H9 (cell line): ENCODE measurements at regions not wholly inside any gene's neighbourhood (a gene's known extent, or its start where the extent isn't known, plus 50 kb on each side); places are given as distances from the start of the nearest gene placed in this dataset.

Experiments
- DNase-seq: peaks from one replicate; pipeline ENCODE4 v3.0.0-alpha.2; 2017
- H2AFZ ChIP-seq: one replicate; pipeline ENCODE4 v1.6.1; 2013; ENCODE audit warnings: mild to moderate bottlenecking, low read length, control low read depth, moderate library complexity
- H2AK5ac ChIP-seq: 2 replicates; pipeline ENCODE4 v1.6.1; 2013; ENCODE audit warnings: low read length, control low read depth, mixed read lengths; ENCODE audit not compliant: insufficient read length
- H2BK120ac ChIP-seq: one replicate; pipeline ENCODE4 v1.6.1; 2013; ENCODE audit warnings: low read depth, mild to moderate bottlenecking, low read length, control low read depth, inconsistent platforms; ENCODE audit not compliant: poor library complexity, severe bottlenecking
- H2BK12ac ChIP-seq: 2 replicates; pipeline ENCODE4 v1.6.1; 2013; ENCODE audit warnings: low read length, control low read depth, mixed read lengths, low read depth; ENCODE audit not compliant: insufficient read length
- H2BK15ac ChIP-seq: 2 replicates; pipeline ENCODE4 v1.6.1; 2013; ENCODE audit warnings: low read depth, low read length, control low read depth
- H2BK20ac ChIP-seq: one replicate; pipeline ENCODE4 v1.6.1; 2013; ENCODE audit warnings: low read depth, mild to moderate bottlenecking, low read length, control low read depth, inconsistent platforms; ENCODE audit not compliant: poor library complexity, severe bottlenecking
- H2BK5ac ChIP-seq: 2 replicates; pipeline ENCODE4 v1.6.1; 2013; ENCODE audit warnings: low read length, control low read depth, mixed read lengths; ENCODE audit not compliant: insufficient read length
- H3K14ac ChIP-seq: 2 replicates; pipeline ENCODE4 v1.6.1; 2013; ENCODE audit warnings: low read length, control low read depth; ENCODE audit not compliant: insufficient read depth
- H3K18ac ChIP-seq: 2 replicates; pipeline ENCODE4 v1.6.1; 2013; ENCODE audit warnings: low read depth, mild to moderate bottlenecking, mixed read lengths, low read length, control low read depth; ENCODE audit not compliant: insufficient read length
- H3K23ac ChIP-seq: 2 replicates; pipeline ENCODE4 v1.6.1; 2013; ENCODE audit warnings: low read length, control low read depth, mixed read lengths, low read depth; ENCODE audit not compliant: insufficient read length
- H3K23me2 ChIP-seq: 2 replicates; pipeline ENCODE4 v1.6.1; 2013; ENCODE audit warnings: low read depth, mild to moderate bottlenecking, mixed read lengths, low read length, control low read depth; ENCODE audit not compliant: insufficient read length, poor library complexity, severe bottlenecking
- H3K27ac ChIP-seq: 2 replicates; pipeline ENCODE4 v1.5.1; 2013; ENCODE audit warnings: low read length, control low read depth, mixed read lengths, low read depth; ENCODE audit not compliant: insufficient read length
- H3K27me3 ChIP-seq: 2 replicates; pipeline ENCODE4 v1.6.1; 2013; ENCODE audit warnings: low read length, control low read depth, inconsistent platforms; ENCODE audit not compliant: insufficient read depth
- H3K4ac ChIP-seq: 2 replicates; pipeline ENCODE4 v1.6.1; 2013; ENCODE audit warnings: low read depth, mild to moderate bottlenecking, control low read depth, inconsistent platforms, low read length, moderate library complexity
- H3K4me1 ChIP-seq: 2 replicates; pipeline ENCODE4 v1.6.1; 2013; ENCODE audit warnings: low read length, control low read depth, inconsistent platforms; ENCODE audit not compliant: insufficient read depth
- H3K4me2 ChIP-seq: 2 replicates; pipeline ENCODE4 v1.6.1; 2013; ENCODE audit warnings: low read length, control low read depth, mixed read lengths; ENCODE audit not compliant: insufficient read length, insufficient read depth
- H3K56ac ChIP-seq: 2 replicates; pipeline ENCODE4 v1.6.1; 2013; ENCODE audit warnings: low read depth, mild to moderate bottlenecking, mixed read lengths, low read length, control low read depth; ENCODE audit not compliant: insufficient read length
- H3K79me1 ChIP-seq: 2 replicates; pipeline ENCODE4 v1.6.1; 2013; ENCODE audit warnings: low read depth, mild to moderate bottlenecking, moderate library complexity, low read length, control low read depth, inconsistent platforms; ENCODE audit not compliant: insufficient read depth, poor library complexity, severe bottlenecking
- H3K79me2 ChIP-seq: 2 replicates; pipeline ENCODE4 v1.6.1; 2013; ENCODE audit warnings: low read length, control low read depth, inconsistent platforms; ENCODE audit not compliant: insufficient read depth
- H3K9ac ChIP-seq: 2 replicates; pipeline ENCODE4 v1.6.1; 2013; ENCODE audit warnings: low read length, control low read depth, mixed read lengths; ENCODE audit not compliant: insufficient read length; ENCODE audit errors: extremely low read depth
- H3K9me3 ChIP-seq: one replicate; pipeline ENCODE4 v1.6.1; 2013; ENCODE audit warnings: low read depth, low read length, inconsistent platforms; ENCODE audit not compliant: control insufficient read depth
- H3T11ph ChIP-seq: one replicate; pipeline ENCODE4 v1.6.1; 2013; ENCODE audit warnings: mild to moderate bottlenecking, low read length, control low read depth, inconsistent platforms
- H4K20me1 ChIP-seq: one replicate; pipeline ENCODE4 v1.6.1; 2013; ENCODE audit not compliant: control insufficient read depth, insufficient read length, insufficient read depth
- H4K5ac ChIP-seq: 2 replicates; pipeline ENCODE4 v1.6.1; 2013; ENCODE audit warnings: low read depth, mild to moderate bottlenecking, mixed read lengths, low read length, control low read depth; ENCODE audit not compliant: insufficient read length
- H4K8ac ChIP-seq: replicated peaks from 2 replicates; pipeline ENCODE4 v1.6.1; 2013; ENCODE audit warnings: low read length, control low read depth, mixed read lengths, low read depth; ENCODE audit not compliant: insufficient read length
- H4K91ac ChIP-seq: 2 replicates; pipeline ENCODE4 v1.6.1; 2013; ENCODE audit warnings: low read depth, mild to moderate bottlenecking, moderate library complexity, mixed read lengths, low read length, control low read depth; ENCODE audit not compliant: insufficient read length
- H3K27ac Mint-ChIP-seq, 3 experiments: 2 replicates in 2 of 3; 3 replicates in 1 of 3; pipeline ENCODE4 v1.8.0; 2020 to 2021; ENCODE audit warnings: mixed read lengths in 3 of 3, mild to moderate bottlenecking in 1 of 3, moderate library complexity in 1 of 3
- H3K27me3 Mint-ChIP-seq: 2 replicates; pipeline ENCODE4 v1.8.0; 2021; ENCODE audit warnings: low read depth, mild to moderate bottlenecking, moderate library complexity, mixed read lengths
- H3K36me3 Mint-ChIP-seq, 3 experiments: 2 replicates in 2 of 3; 3 replicates in 1 of 3; pipeline ENCODE4 v1.8.0; 2020 to 2021; ENCODE audit warnings: low read depth in 3 of 3, mixed read lengths in 3 of 3; ENCODE audit not compliant: insufficient read depth in 1 of 3
- H3K4me1 Mint-ChIP-seq, 2 experiments: 2 replicates each; pipeline ENCODE4 v1.8.0; 2020; ENCODE audit warnings: mixed read lengths in 2 of 2
- H3K4me3 Mint-ChIP-seq, 2 experiments: 2 replicates in 1 of 2; 3 replicates in 1 of 2; pipeline ENCODE4 v1.8.0; 2020 to 2021; ENCODE audit warnings: mild to moderate bottlenecking in 2 of 2, mixed read lengths in 2 of 2, moderate library complexity in 1 of 2
- H3K9me3 Mint-ChIP-seq, 2 experiments: 2 replicates in 1 of 2; 3 replicates in 1 of 2; pipeline ENCODE4 v1.8.0; 2020; ENCODE audit warnings: mild to moderate bottlenecking in 2 of 2, mixed read lengths in 2 of 2, moderate library complexity in 1 of 2
- CTCF ChIP-seq: fragments of 200-600 bp; sonication (generic); conservative IDR thresholded peaks from 3 replicates; pipeline ENCODE4 v1.8.0; 2021; ENCODE audit warnings: antibody characterized with exemption, mild to moderate bottlenecking
- WGBS: extraction: QIAGEN DNeasy Blood & Tissue Kit; methylation state at CpG from one replicate; pipeline ENCODE4 v1.1.7; 2013; ENCODE audit warnings: missing lambda C conversion rate, low lambda C conversion rate, mixed read lengths; ENCODE audit not compliant: insufficient read length; ENCODE audit errors: extremely low coverage; 5-methylcytosine and 5-hydroxymethylcytosine counted together

DNA sequence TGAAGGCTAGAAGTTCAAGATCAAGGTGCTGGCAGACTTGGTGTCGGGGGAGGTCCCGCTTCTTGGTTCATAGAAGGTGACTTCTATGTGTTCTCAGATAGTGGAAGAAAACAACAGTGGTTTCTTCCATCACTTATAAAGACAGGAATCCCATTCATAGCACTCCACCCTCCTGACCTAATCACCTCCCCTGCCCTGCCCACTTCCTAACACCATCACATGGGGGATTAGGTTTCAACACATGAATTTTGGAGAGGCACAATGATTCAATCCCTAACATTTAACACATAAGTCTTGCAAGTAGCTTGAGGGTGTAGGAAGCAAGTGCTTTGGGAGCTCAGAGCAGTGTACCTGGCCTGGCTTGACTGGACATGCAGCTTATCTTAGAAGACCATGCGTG is 142.8 kb upstream of the TSHZ3 start:
- peaks cover 3 to 9% of the 10 kb centered on the region in 2 experiments; a peak in 3 of 5 replicates for H3K9me3 Mint-ChIP-seq

More for the DNA sequence above, 142.8 kb upstream of the TSHZ3 start:
- no peak overlapping the region for H3T11ph ChIP-seq
- no peak overlapping the region for H2BK15ac ChIP-seq
- no peaks in the 10 kb centered on the region for H3K4me1 ChIP-seq
- no peaks in the 10 kb centered on the region for H3K23me2 ChIP-seq
- no peak overlapping the region for H2BK20ac ChIP-seq
- no peak overlapping the region for H2AK5ac ChIP-seq
- no peaks in the 10 kb centered on the region for H4K20me1 ChIP-seq
- no peak overlapping the region for H2AFZ ChIP-seq
- H3K27me3 ChIP-seq, result no peaks in the 10 kb centered on the region
- Mint-ChIP-seq H3K27me3 (peaks cover 1% of the 10 kb centered on the region; the same call in 1 of the 2 replicates), H3K4me1 (peaks cover 5 to 6% of the 10 kb centered on the region in 2 experiments; a peak in 3 of 4 replicates), H3K27ac (no peak overlapping the region), H3K4me3 (no peak overlapping the region), H3K36me3 (peaks cover 0 to 5% (median 3%) of the 10 kb centered on the region in 3 experiments; a peak in 3 of 7 replicates)
- no peaks in the 10 kb centered on the region for H3K9me3 ChIP-seq
- no peak overlapping the region for H4K5ac ChIP-seq
- no peak overlapping the region for H3K18ac ChIP-seq
- H3K79me2 ChIP-seq, result no peaks in the 10 kb centered on the region
- no peak overlapping the region for H4K8ac ChIP-seq
- no CpG with 5 or more reads among the region's 3 CpGs for WGBS
- H2BK12ac ChIP-seq, result no peak overlapping the region
- no peak overlapping the region for H3K56ac ChIP-seq
- H3K79me1 ChIP-seq, result no peaks in the 10 kb centered on the region
- DNase-seq, result no peak
- no peak for TF ChIP-seq CTCF
- H3K4me2 ChIP-seq, result no peak overlapping the region
- no peak overlapping the region for H3K9ac ChIP-seq
- H3K23ac ChIP-seq, result no peak overlapping the region
- H3K27ac ChIP-seq, result no peak overlapping the region
- no peak overlapping the region for H2BK5ac ChIP-seq
- H3K14ac ChIP-seq, result no peak overlapping the region
- no peak overlapping the region for H4K91ac ChIP-seq
- no peak overlapping the region for H2BK120ac ChIP-seq
- no peak overlapping the region for H3K4ac ChIP-seq
